Liver (tissue), 3 donors: ENCODE measurements at regions not wholly inside any gene's neighbourhood (a gene's known extent, or its start where the extent isn't known, plus 50 kb on each side); places are given as distances from the start of the nearest gene placed in this dataset.

Experiments
- ATF3 ChIP-seq: IDR thresholded peaks from 2 replicates; pipeline ENCODE4 v1.6.1; 2016; ENCODE audit warnings: antibody characterized with exemption
- CTCF ChIP-seq: fragments of 150-350 bp; IDR thresholded peaks from 2 replicates; pipeline ENCODE4 v1.5.1; 2017; ENCODE audit warnings: improper control_type of control experiment, low read depth, low read length; ENCODE audit not compliant: missing input control
- MAX ChIP-seq: IDR thresholded peaks from 2 replicates; pipeline ENCODE4 v1.6.1; 2016; ENCODE audit warnings: antibody characterized with exemption
- RAD21 ChIP-seq, 2 donors: IDR thresholded peaks; 2 replicates each; pipeline ENCODE4 v1.6.1; 2016; ENCODE audit warnings: antibody characterized with exemption in 2 of 2, mild to moderate bottlenecking in 2 of 2
- REST ChIP-seq: IDR thresholded peaks from 2 replicates; pipeline ENCODE4 v1.6.1; 2016; ENCODE audit warnings: antibody characterized with exemption, mild to moderate bottlenecking
- TAF1 ChIP-seq: conservative IDR thresholded peaks from 2 replicates; pipeline ENCODE4 v1.6.1; 2016; ENCODE audit warnings: antibody characterized with exemption, mild to moderate bottlenecking
- YY1 ChIP-seq: IDR thresholded peaks from 2 replicates; pipeline ENCODE4 v1.6.1; 2016; ENCODE audit warnings: antibody characterized with exemption, mild to moderate bottlenecking
- ZBTB33 ChIP-seq: IDR thresholded peaks from 2 replicates; pipeline ENCODE4 v1.6.1; 2016; ENCODE audit warnings: antibody characterized with exemption
- donor health status: healthy.
- donor health status: healthy.

- TF ChIP-seq CTCF (no peak), RAD21 (IDR thresholded peaks at IDR 0.05) (no peak), ATF3 (no peak), TAF1 (no peak), ZBTB33 (no peak), MAX (no peak), REST (no peak), YY1 (no peak)
Measured at GRCh38 chr1:90143591-90143990, 148.7 kb downstream of the ZNF326 start.
